HG02943 (cell line): ENCODE measurements at regions not wholly inside any gene's neighbourhood (a gene's known extent, or its start where the extent isn't known, plus 50 kb on each side); places are given as distances from the start of the nearest gene placed in this dataset.

Experiments
- ATAC-seq: cut with Tn5 transposase; IDR thresholded peaks from one replicate; pipeline ENCODE4 v1.9.1; 2021; ENCODE audit warnings: mild to moderate bottlenecking, low read depth, moderate library complexity; ENCODE audit not compliant: unreplicated experiment

- ATAC-seq, result no peak
These were observed 82.4 kb upstream of the SDK1 start for GRCh38 chr7:3218411-3219225.

GRCh38 chr7:3229904-3230470 lies 71.1 kb upstream of the SDK1 start:
- ATAC-seq, result no peak

- ATAC-seq, result no peak
These were observed 70.1 kb upstream of the SDK1 start for GRCh38 chr7:3230908-3231307.

- ATAC-seq, result no peak
These were observed 68.8 kb upstream of the SDK1 start for GRCh38 chr7:3232228-3232627.

GRCh38 chr7:3233301-3233700 lies 67.8 kb upstream of the SDK1 start:
- ATAC-seq, result no peak

- no peak for ATAC-seq
These were observed 67.0 kb upstream of the SDK1 start for GRCh38 chr7:3234051-3234450.

- no peak for ATAC-seq
These were observed 66.2 kb upstream of the SDK1 start for GRCh38 chr7:3234851-3235250.

GRCh38 chr7:3235322-3235721 lies 65.7 kb upstream of the SDK1 start:
- no peak for ATAC-seq

- no peak for ATAC-seq
These were observed 64.8 kb upstream of the SDK1 start for GRCh38 chr7:3236268-3236667.

GRCh38 chr7:3238525-3239210 lies 62.4 kb upstream of the SDK1 start:
- ATAC-seq, result no peak

- no peak for ATAC-seq
These were observed 61.8 kb upstream of the SDK1 start for GRCh38 chr7:3239291-3239691.

GRCh38 chr7:3240826-3241430 lies 60.1 kb upstream of the SDK1 start:
- ATAC-seq, result no peak

GRCh38 chr7:3241686-3242258 lies 59.3 kb upstream of the SDK1 start:
- ATAC-seq, result no peak

GRCh38 chr7:3242398-3242972 lies 58.6 kb upstream of the SDK1 start:
- ATAC-seq, result no peak

GRCh38 chr7:3243256-3243655 lies 57.8 kb upstream of the SDK1 start:
- no peak for ATAC-seq

GRCh38 chr7:3243680-3244079 lies 57.4 kb upstream of the SDK1 start:
- no peak for ATAC-seq

- ATAC-seq, result no peak
These were observed 56.7 kb upstream of the SDK1 start for GRCh38 chr7:3244241-3244814.

- ATAC-seq, result no peak
These were observed 56.0 kb upstream of the SDK1 start for GRCh38 chr7:3245077-3245476.

- no peak for ATAC-seq
These were observed 55.3 kb upstream of the SDK1 start for GRCh38 chr7:3245721-3246120.

- no peak for ATAC-seq
These were observed 54.9 kb upstream of the SDK1 start for GRCh38 chr7:3246127-3246526.
